ENCODE measurements at regions not wholly inside any gene's neighbourhood (a gene's known extent, or its start where the extent isn't known, plus 50 kb on each side); places are given as distances from the start of the nearest gene placed in this dataset.

DNA sequence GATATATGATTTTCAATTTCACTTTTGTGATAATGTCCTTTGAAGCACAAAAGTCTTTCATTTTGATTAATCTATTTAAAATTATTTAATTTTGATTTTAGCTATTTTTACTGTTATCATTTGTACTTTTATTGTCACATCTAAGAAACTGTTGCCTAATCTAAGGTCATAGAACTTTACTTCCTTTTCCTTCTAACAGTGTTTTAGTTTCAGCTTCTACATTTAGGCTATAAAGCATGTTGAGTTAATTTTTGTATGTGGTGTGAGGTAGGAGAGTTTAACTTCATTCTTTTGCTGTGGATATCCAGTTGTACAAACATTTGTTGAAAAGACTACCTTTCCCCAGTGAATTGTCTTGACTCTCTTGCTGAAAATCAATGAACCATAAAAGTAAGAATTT lies 204.5 kb downstream of the TM2D1 start:
- H3K36me3 Mint-ChIP-seq (ENCODE audit: low read depth, unreplicated experiment), result no peaks in the 10 kb centered on the region
- no peak overlapping the region for H3K27ac Mint-ChIP-seq (ENCODE audit: unreplicated experiment)
- Histone ChIP-seq H3K4me3 (ENCODE audit: insufficient read depth, low read depth, low read length) (no peak overlapping the region), H4K20me1 (ENCODE audit: insufficient read depth, low read length) (no peaks in the 10 kb centered on the region), H3K27me3 (ENCODE audit: insufficient read depth, low read length) (no peaks in the 10 kb centered on the region), H3K9ac (ENCODE audit: low read length) (no peak overlapping the region), H3K9me3 (ENCODE audit: insufficient read depth, low read depth, low read length) (no peaks in the 10 kb centered on the region), H3K4me2 (ENCODE audit: low read length) (no peak overlapping the region), H3K36me3 (ENCODE audit: insufficient read depth, low read length) (no peaks in the 10 kb centered on the region), H3K27ac (ENCODE audit: low read depth, low read length) (no peak overlapping the region), H3K79me2 (ENCODE audit: insufficient read depth, low read length) (no peaks in the 10 kb centered on the region), H3K4me1 (ENCODE audit: insufficient read depth, low read length) (no peaks in the 10 kb centered on the region), H2AFZ (ENCODE audit: low read depth, low read length) (no peak overlapping the region)
- H3K4me1 Mint-ChIP-seq (ENCODE audit: low read depth, unreplicated experiment), result no peaks in the 10 kb centered on the region
- no peak overlapping the region for H3K4me3 Mint-ChIP-seq (ENCODE audit: unreplicated experiment)
- no peak for TF ChIP-seq EZH2 (IDR thresholded peaks at IDR 0.05; ENCODE audit: insufficient read depth, low read length)
- TF ChIP-seq, protein P1, sequence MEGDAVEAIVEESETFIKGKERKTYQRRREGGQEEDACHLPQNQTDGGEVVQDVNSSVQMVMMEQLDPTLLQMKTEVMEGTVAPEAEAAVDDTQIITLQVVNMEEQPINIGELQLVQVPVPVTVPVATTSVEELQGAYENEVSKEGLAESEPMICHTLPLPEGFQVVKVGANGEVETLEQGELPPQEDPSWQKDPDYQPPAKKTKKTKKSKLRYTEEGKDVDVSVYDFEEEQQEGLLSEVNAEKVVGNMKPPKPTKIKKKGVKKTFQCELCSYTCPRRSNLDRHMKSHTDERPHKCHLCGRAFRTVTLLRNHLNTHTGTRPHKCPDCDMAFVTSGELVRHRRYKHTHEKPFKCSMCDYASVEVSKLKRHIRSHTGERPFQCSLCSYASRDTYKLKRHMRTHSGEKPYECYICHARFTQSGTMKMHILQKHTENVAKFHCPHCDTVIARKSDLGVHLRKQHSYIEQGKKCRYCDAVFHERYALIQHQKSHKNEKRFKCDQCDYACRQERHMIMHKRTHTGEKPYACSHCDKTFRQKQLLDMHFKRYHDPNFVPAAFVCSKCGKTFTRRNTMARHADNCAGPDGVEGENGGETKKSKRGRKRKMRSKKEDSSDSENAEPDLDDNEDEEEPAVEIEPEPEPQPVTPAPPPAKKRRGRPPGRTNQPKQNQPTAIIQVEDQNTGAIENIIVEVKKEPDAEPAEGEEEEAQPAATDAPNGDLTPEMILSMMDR (IDR thresholded peaks at IDR 0.05; ENCODE audit: insufficient read depth, low read depth, low read length), result no peak
- H3K9me3 Mint-ChIP-seq (ENCODE audit: unreplicated experiment), result no peaks in the 10 kb centered on the region
- no peaks in the 10 kb centered on the region for H3K27me3 Mint-ChIP-seq (ENCODE audit: low read depth, unreplicated experiment)
- DNase-seq (ENCODE audit: low read depth), result no peak
- FAIRE-seq, result no peak

DNA sequence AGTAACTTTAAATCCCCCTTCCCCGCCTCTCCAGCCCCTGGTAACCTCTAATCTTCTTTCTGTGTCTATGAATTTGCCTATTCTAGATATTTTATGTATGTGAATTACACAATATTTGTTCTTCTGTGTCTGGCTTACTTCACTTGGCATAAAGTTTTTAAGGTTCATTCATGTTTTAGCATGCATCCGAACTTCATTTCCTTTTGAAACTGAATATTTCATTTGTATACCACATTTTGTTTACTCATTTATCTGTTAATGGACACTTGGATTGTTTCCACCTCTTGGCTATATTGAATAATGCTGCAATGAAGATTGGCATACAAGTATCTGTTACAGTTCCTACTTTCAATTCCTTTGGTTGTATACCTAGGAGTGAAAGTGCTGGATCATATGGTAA lies 205.3 kb downstream of the TM2D1 start:
- H3K4me1 Mint-ChIP-seq (ENCODE audit: low read depth, unreplicated experiment), result no peaks in the 10 kb centered on the region
- Histone ChIP-seq H3K4me1 (ENCODE audit: insufficient read depth, low read length) (no peaks in the 10 kb centered on the region), H3K27me3 (ENCODE audit: insufficient read depth, low read length) (no peaks in the 10 kb centered on the region), H3K36me3 (ENCODE audit: insufficient read depth, low read length) (no peaks in the 10 kb centered on the region), H3K9me3 (ENCODE audit: insufficient read depth, low read depth, low read length) (no peaks in the 10 kb centered on the region), H3K4me2 (ENCODE audit: low read length) (no peak overlapping the region), H3K79me2 (ENCODE audit: insufficient read depth, low read length) (no peaks in the 10 kb centered on the region), H3K9ac (ENCODE audit: low read length) (no peak overlapping the region), H2AFZ (ENCODE audit: low read depth, low read length) (no peak overlapping the region), H4K20me1 (ENCODE audit: insufficient read depth, low read length) (no peaks in the 10 kb centered on the region), H3K27ac (ENCODE audit: low read depth, low read length) (no peak overlapping the region), H3K4me3 (ENCODE audit: insufficient read depth, low read depth, low read length) (no peak overlapping the region)
- FAIRE-seq (no peak), DNase-seq (ENCODE audit: low read depth) (no peak)
- no peaks in the 10 kb centered on the region for H3K9me3 Mint-ChIP-seq (ENCODE audit: unreplicated experiment)
- no peak overlapping the region for H3K27ac Mint-ChIP-seq (ENCODE audit: unreplicated experiment)
- TF ChIP-seq EZH2 (IDR thresholded peaks at IDR 0.05; ENCODE audit: insufficient read depth, low read length), result no peak
- TF ChIP-seq, protein P1 (IDR thresholded peaks at IDR 0.05; ENCODE audit: insufficient read depth, low read depth, low read length), result no peak
- H3K27me3 Mint-ChIP-seq (ENCODE audit: low read depth, unreplicated experiment), result no peaks in the 10 kb centered on the region
- H3K36me3 Mint-ChIP-seq (ENCODE audit: low read depth, unreplicated experiment), result no peaks in the 10 kb centered on the region
- H3K4me3 Mint-ChIP-seq (ENCODE audit: unreplicated experiment), result no peak overlapping the region

DNA sequence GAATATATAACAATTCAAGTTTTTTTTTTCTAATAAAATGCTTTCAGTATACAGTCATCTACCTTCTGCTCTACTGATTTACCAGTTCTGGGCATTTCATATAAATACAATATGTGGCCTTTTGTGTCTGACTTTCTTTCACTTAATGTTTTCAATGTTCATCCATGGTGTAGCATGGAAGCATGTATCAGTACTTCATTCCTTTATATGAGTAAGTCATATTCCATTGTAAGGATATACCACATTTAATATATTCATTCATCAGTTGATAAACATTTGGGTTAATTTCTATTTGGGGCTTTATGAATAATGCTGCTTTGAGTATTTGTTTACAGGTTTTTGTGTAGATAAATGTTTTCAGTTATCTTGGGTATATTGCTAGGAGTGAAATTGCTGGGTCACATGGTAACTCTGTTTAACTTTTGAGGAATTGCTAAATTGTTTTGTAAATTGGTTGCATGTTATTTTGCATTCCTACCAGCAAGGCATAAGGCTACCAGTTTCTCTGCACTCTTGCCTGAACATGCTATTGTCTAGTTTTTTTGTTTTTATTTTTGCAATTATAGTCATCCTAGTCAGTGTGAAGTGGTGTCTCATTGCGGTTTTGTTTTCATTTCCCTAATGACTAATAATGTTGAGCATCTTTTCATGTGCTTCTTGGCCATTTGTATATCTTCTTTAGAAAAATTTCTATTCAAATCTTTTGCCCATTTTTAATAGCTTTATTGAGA lies 206.1 kb downstream of the TM2D1 start:
- H3K36me3 ChIP-seq (ENCODE audit: insufficient read depth, low read length), result no peaks in the 10 kb centered on the region
- FAIRE-seq (no peak), DNase-seq (ENCODE audit: low read depth) (no peak)
- no peak overlapping the region for H3K4me2 ChIP-seq (ENCODE audit: low read length)
- no peaks in the 10 kb centered on the region for H3K27me3 Mint-ChIP-seq (ENCODE audit: low read depth, unreplicated experiment)
- no peaks in the 10 kb centered on the region for H3K9me3 Mint-ChIP-seq (ENCODE audit: unreplicated experiment)
- no peaks in the 10 kb centered on the region for H3K79me2 ChIP-seq (ENCODE audit: insufficient read depth, low read length)
- H3K27me3 ChIP-seq (ENCODE audit: insufficient read depth, low read length), result no peaks in the 10 kb centered on the region
- no peaks in the 10 kb centered on the region for H4K20me1 ChIP-seq (ENCODE audit: insufficient read depth, low read length)
- H3K27ac ChIP-seq (ENCODE audit: low read depth, low read length), result no peak overlapping the region
- no peaks in the 10 kb centered on the region for H3K4me1 ChIP-seq (ENCODE audit: insufficient read depth, low read length)
- no peaks in the 10 kb centered on the region for H3K9me3 ChIP-seq (ENCODE audit: insufficient read depth, low read depth, low read length)
- no peaks in the 10 kb centered on the region for H3K4me1 Mint-ChIP-seq (ENCODE audit: low read depth, unreplicated experiment)
- no peak overlapping the region for H3K4me3 ChIP-seq (ENCODE audit: insufficient read depth, low read depth, low read length)
- H3K9ac ChIP-seq (ENCODE audit: low read length), result no peak overlapping the region
- TF ChIP-seq, protein P1 (IDR thresholded peaks at IDR 0.05; ENCODE audit: insufficient read depth, low read depth, low read length), result no peak
- no peak for TF ChIP-seq EZH2 (IDR thresholded peaks at IDR 0.05; ENCODE audit: insufficient read depth, low read length)
- no peak overlapping the region for H2AFZ ChIP-seq (ENCODE audit: low read depth, low read length)
- H3K27ac Mint-ChIP-seq (ENCODE audit: unreplicated experiment), result no peak overlapping the region
- no peaks in the 10 kb centered on the region for H3K36me3 Mint-ChIP-seq (ENCODE audit: low read depth, unreplicated experiment)
- no peak overlapping the region for H3K4me3 Mint-ChIP-seq (ENCODE audit: unreplicated experiment)
